HG03103 (cell line): ENCODE measurements at regions not wholly inside any gene's neighbourhood (a gene's known extent, or its start where the extent isn't known, plus 50 kb on each side); places are given as distances from the start of the nearest gene placed in this dataset.

Experiments
- ATAC-seq: cut with Tn5 transposase; IDR thresholded peaks from one replicate; pipeline ENCODE4 v1.9.1; 2021; ENCODE audit warnings: low read depth; ENCODE audit not compliant: unreplicated experiment

DNA sequence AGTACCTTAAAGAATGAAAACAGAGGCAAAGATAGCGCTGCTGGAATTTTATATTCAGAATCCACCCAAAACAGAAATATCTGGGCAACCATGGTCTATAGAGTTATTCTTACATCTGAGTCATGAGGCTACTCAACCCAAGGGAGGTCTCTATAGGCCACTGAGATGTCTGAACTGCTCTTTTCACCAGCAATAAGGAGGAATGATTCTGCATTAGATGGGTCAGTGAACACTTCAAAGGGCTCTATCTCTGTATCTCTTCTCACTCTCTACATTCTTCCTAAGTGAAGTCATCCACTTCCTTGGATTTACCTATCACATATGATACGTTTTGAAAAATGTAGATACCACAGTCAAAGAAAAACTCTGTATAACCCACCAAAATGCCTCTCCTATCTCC, 90.2 kb upstream of the NGF start:
- no peak for ATAC-seq

DNA sequence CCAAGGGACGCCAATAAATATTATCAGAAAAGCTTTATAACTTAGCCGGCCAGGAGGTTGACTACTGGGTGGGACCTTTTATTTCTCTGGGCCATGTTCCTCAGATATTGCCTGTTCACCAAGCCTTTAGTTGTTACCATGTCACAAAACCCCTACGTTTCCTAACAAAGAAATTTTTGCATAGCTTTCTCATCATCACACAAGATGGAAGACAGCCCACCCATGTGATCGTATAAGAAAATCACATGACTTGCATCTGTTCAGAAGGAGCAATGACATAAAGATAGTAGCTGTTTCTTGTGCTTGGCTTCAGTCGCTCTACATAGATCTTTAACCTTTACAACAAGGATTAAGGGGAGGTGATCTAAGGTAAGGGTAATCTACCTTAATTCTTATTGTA, 88.9 kb upstream of the NGF start:
- ATAC-seq: no peak

- ATAC-seq: no peak
Measured at GRCh38 chr1:115426231-115426771, 88.3 kb upstream of the NGF start.

GRCh38 chr1:115425442-115425841, 87.4 kb upstream of the NGF start:
- ATAC-seq: no peak

DNA sequence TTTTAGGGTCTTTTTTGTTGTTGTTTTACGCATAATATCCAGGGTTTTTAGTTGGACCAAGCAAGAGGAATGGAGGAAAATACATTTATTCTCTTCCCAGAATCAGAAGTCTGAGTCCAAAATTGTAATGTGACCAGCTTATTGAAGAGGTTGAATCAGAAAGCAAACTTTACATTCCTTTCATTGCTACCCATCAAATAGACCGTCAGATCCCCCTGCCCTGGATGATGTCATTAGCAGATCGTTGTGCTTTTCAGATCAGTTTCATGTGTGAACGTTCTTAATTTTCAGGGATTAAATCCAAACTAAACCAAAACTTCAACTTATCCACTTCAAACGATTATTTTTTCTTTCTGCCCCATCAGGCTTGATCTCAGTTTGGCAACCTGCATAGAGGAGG, 85.7 kb upstream of the NGF start:
- ATAC-seq: no peak

DNA sequence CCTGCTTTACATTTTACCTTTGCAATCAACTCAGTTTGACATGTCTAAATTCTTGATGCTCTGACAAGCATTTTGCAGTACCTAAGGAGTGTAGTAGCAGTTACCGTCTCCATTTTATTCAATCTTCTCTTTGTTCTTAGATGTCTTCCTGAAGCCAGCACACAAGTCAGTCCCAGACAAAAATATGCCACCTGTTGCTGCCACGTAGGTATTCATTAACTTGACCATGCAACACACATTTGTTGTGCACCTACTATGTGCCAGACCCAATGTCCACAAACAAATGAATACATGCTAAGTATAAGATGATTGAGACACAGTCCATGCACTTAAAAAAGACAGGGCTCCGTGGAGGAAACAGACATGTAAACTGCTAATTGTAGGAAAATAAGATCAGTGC, 81.5 kb upstream of the NGF start:
- no peak for ATAC-seq

GRCh38 chr1:115413621-115414020, 75.6 kb upstream of the NGF start:
- ATAC-seq: no peak

DNA sequence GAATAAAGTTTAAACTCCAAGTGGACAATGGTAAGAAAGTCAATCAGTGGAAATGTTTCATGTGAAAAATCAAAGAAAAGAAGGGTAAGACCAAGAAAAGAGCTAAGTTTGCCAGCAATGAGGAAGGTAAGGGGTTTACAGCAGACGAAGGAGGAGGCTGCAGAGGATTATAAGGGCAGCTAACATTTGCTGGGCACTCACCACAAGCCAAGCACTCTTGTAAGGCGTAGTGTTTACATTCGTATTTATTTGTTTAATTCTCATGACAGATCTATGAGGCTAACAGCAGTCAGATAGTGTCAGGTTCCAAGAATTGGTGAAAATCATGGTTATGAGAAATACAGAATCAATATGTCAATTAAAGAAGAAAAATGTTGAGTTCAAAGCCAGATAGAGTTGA, 75.2 kb upstream of the NGF start:
- ATAC-seq: no peak

DNA sequence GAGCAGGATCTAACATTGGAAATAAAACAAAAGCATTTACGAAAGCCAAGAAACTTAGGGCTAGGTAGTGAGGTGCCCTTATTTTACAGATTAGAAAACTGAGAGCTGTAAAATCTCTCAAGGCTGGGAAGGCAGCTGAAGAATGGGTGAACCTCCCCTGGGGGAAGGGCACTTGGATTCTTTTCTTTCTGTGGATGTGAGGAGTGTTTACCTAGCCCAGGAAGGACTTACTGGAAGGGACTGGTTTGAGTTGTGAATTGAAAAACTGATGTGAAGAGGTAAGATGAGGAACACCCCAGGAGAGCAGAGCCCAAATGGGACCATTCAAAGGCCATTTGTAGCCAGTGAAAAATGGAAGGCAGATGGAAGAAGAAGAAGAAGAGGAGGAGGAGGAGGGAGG, 74.7 kb upstream of the NGF start:
- no peak for ATAC-seq

- no peak for ATAC-seq
Measured at GRCh38 chr1:115412286-115412685, 74.2 kb upstream of the NGF start.

DNA sequence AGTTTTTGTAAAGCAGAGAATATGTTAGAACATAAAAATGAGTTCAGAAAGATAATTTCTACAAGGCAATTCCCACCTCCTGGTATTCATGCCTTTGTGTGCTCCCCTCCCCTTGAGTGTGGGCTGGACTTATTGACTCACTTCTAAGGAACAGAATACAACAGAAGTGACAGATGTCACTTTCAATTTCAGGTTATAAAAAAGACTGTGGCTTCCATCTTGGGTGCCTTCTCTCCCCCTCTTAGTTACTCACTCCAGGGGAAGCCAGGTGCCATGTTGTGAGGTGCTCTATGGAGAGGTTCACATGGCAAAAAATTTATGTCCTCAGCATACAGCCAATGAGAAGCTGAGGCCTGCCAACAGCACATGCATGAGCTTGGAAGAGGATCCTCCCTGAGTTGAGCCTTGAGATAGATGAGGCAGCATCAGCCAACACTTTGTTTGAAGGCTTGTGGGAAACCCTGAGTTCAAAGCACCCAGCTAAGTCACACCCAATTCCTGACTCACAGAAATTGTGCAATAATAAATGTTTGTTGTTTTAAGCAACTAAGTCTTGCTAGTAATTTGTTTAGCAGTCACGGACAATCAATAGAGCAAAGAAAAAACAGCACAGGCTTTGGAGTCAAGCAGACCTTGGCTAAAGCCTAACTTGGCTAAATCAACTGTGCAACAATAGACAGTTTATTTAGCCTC, 73.5 kb upstream of the NGF start:
- no peak for ATAC-seq

- no peak for ATAC-seq
Measured at GRCh38 chr1:115409094-115410015, 71.3 kb upstream of the NGF start.

DNA sequence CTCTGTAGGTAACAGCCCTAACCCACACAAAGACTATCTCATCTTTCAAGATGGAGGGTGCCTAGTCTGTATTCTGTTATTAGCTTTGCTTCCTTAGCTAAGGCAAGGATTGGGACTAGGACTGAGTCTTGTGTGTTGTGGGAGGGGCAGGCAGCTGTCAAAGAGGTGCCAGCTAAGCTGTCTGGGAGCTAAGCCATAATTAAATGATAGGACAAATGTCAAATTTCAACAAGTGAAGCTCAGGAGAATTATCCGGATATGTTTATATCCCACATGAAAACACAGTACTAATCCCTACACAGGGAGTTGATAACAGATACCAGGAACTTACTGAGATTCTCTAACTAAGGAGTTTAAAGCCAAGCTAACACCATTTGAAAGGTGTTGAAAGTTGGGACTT, 70.5 kb upstream of the NGF start:
- ATAC-seq: no peak

- no peak for ATAC-seq
Measured at GRCh38 chr1:115404911-115405310, 66.9 kb upstream of the NGF start.

DNA sequence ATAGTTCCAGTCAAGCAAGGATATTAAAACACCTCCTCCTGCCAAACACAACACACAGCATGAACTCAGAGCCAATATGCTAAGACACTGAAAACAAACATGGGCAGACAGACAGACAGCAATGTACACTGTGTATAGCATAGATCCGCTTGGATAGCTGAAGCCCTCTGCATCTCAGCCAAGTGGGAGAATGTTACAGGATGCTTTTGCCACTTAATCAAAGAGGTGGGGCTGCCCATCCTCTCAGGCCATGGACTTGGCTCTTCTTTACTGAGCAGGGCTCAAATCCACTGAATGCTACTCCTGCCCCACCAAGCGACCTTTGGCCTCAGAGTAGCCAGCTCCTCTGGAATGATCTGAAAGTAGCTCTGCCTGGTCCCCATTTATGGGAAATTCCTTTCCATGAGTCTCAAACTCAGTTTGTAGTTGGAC, 64.7 kb upstream of the NGF start:
- ATAC-seq: no peak

DNA sequence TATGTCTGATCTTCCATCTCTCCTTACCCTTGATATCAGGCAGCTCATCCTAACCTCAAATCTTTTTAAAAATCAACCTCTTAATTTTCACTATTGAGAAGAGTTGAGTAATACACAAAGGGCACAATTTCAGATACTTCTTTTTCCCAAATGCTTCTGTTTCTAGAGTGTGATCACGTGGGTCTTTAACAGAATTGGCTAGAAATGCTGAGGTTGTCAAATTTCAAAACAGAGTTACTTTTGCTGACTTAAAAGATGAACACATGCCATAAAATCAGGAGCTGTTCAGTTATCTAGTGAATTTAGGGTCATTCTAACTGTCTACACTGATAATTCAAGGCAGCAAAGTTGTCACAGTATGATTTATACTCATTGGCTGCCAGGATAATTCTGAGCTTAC, 63.6 kb upstream of the NGF start:
- ATAC-seq: no peak

DNA sequence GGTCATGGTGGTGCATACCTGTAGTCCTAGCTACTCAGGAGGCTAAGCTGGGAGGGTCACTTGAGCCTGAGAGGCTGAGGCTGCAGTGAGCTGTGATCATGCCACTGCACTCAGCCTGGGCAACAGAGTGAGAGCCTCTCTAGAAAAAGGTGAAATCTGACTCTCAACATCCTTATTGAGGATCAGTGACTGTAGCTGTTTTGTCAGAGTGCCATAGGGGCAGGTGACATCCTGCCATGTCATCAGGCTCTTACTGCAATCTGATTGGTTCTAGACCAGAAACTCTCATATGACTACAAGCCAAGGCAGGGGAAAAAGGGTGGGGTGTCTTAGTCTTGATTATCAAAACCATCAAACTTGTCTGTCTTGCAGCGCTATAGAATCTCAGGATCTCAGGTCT, 62.8 kb upstream of the NGF start:
- no peak for ATAC-seq

GRCh38 chr1:115400426-115400825, 62.4 kb upstream of the NGF start:
- ATAC-seq: no peak

- ATAC-seq: no peak
Measured at GRCh38 chr1:115398745-115399144, 60.7 kb upstream of the NGF start.
